OCI-LY3 (cell line): ENCODE measurements at regions not wholly inside any gene's neighbourhood (a gene's known extent, or its start where the extent isn't known, plus 50 kb on each side); places are given as distances from the start of the nearest gene placed in this dataset.
"Not testable (repeated sequence)": the region's sequence is repeated elsewhere in the genome, so short reads cannot be mapped to it uniquely, and the experiment has no call there.

Source experiments
- H2AFZ ChIP-seq: fragments of 200-600, 300-600 bp; shearing (Covaris generic); 2 replicates; pipeline ENCODE4 v1.6.0; 2014; ENCODE audit warnings: antibody characterized with exemption, low read depth, low read length
- H3K27ac ChIP-seq: fragments of 200-600, 300-600 bp; sonication (generic); 2 replicates; pipeline ENCODE4 v1.5.1; 2014; ENCODE audit warnings: mild to moderate bottlenecking, low read length, moderate library complexity, mixed read lengths
- H3K27me3 ChIP-seq: fragments of 200-600, 300-600 bp; sonication (generic); 2 replicates; pipeline ENCODE4 v1.6.1; 2014; ENCODE audit warnings: low read depth, low read length, mixed read lengths
- H3K36me3 ChIP-seq: fragments of 200-600, 300-600 bp; sonication (generic); replicated peaks from 2 replicates; pipeline ENCODE3; 2014; ENCODE audit warnings: low read depth, low read length, mixed read lengths
- H3K4me1 ChIP-seq: fragments of 300-600, 200-600 bp; sonication (generic); 2 replicates; pipeline ENCODE4 v1.6.1; 2014; ENCODE audit warnings: low read length, mixed read lengths
- H3K4me2 ChIP-seq: fragments of 200-600, 300-600 bp; sonication (generic); 2 replicates; pipeline ENCODE4 v1.6.1; 2014; ENCODE audit warnings: low read length, mixed read lengths
- H3K4me3 ChIP-seq: fragments of 300-600, 200-600 bp; sonication (generic); 2 replicates; pipeline ENCODE4 v1.5.1; 2014; ENCODE audit warnings: antibody characterized with exemption, mild to moderate bottlenecking, low read length, moderate library complexity
- H3K79me2 ChIP-seq: fragments of 300-600, 200-600 bp; shearing (Covaris generic); 2 replicates; pipeline ENCODE4 v1.6.1; 2014; ENCODE audit warnings: mild to moderate bottlenecking, low read length, mixed read lengths
- H3K9ac ChIP-seq: fragments of 300-600, 200-600 bp; shearing (Covaris generic); 2 replicates; pipeline ENCODE4 v1.6.0; 2014; ENCODE audit warnings: mild to moderate bottlenecking, low read length, moderate library complexity
- H3K9me3 ChIP-seq: fragments of 200-600, 300-600 bp; shearing (Covaris generic); 2 replicates; pipeline ENCODE4 v1.6.1; 2014; ENCODE audit warnings: low read length, mixed read lengths; ENCODE audit not compliant: insufficient read depth
- H4K20me1 ChIP-seq: fragments of 200-600, 300-600 bp; sonication (generic); 2 replicates; pipeline ENCODE4 v1.6.1; 2016; ENCODE audit warnings: low read length, mixed read lengths; ENCODE audit not compliant: insufficient read depth
- EZH2phosphoT487 ChIP-seq: fragments of 200-600 bp; shearing (Covaris generic); IDR thresholded peaks from 2 replicates; pipeline ENCODE4 v1.6.1; 2018; ENCODE audit warnings: antibody characterized with exemption, mixed run types, low read depth
- TF ChIP-seq, protein P1 (sequence below): fragments of 200-600, 300-600 bp; sonication (generic); IDR thresholded peaks from 2 replicates; pipeline ENCODE4 v1.5.1; 2014; ENCODE audit warnings: antibody characterized with exemption, low read length, low read depth

DNA sequence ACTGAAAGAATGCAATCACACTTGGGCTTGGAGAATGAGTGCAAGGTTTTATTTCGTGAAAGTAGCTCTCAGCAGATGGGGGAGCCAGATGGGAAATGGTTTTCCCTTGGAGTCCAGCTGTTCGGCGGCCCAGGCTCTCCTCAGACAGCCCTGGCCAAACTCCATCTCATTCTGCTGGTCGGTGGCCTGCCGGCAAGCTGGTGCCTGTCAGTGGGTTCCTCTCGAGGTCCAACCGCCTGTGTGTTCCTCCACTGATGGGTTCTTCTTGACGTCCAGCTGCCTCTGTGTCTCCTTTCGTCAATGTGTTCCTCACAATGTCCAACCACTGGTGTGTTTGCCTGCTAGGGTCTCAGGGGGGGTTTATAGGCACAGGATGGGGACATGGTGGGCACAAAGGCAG lies 80.3 kb downstream of the POU3F4 start:
- Histone ChIP-seq H3K27me3 (no peaks in the 10 kb centered on the region), H3K9me3 (no peaks in the 10 kb centered on the region), H3K4me2 (no peak overlapping the region), H3K4me1 (no peaks in the 10 kb centered on the region), H3K36me3 (no peaks in the 10 kb centered on the region), H3K27ac (no peak overlapping the region), H3K79me2 (no peaks in the 10 kb centered on the region), H4K20me1 (no peaks in the 10 kb centered on the region), H3K9ac (no peak overlapping the region), H3K4me3 (no peak overlapping the region), H2AFZ (no peak overlapping the region)
- no peak for TF ChIP-seq EZH2phosphoT487
- TF ChIP-seq, protein P1, sequence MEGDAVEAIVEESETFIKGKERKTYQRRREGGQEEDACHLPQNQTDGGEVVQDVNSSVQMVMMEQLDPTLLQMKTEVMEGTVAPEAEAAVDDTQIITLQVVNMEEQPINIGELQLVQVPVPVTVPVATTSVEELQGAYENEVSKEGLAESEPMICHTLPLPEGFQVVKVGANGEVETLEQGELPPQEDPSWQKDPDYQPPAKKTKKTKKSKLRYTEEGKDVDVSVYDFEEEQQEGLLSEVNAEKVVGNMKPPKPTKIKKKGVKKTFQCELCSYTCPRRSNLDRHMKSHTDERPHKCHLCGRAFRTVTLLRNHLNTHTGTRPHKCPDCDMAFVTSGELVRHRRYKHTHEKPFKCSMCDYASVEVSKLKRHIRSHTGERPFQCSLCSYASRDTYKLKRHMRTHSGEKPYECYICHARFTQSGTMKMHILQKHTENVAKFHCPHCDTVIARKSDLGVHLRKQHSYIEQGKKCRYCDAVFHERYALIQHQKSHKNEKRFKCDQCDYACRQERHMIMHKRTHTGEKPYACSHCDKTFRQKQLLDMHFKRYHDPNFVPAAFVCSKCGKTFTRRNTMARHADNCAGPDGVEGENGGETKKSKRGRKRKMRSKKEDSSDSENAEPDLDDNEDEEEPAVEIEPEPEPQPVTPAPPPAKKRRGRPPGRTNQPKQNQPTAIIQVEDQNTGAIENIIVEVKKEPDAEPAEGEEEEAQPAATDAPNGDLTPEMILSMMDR, result no peak

DNA sequence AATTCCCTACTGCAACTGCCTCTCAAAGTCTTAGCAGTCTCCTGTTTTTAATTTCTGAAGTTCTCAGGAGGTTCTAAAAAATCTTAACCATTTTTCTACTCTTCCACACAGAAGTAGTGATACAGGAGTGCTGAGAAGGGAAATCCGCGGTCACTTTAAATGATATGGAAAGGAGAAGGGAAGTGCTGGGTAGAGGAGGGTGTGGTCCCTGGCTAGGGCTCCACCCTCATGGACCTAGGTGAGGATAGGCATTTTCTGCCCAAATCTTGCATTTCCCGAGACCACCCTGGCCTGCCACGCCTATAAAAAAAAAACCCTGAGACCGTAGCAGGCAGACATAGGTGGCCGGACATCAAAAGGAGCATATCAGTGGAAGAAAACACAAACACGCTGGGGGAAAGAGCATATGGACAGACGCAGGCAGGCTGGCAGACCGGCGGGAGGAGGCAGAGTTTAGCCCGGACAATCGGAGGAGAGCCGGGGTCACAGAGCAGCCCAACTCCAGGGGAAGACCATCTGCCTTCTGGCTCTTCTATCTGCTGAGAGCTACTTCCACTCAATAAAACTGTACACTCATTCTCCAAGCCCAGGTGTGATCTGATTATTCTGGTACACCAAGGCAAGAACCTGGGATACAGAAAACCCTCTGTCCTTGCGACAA lies 85.7 kb downstream of the POU3F4 start:
- H3K79me2 ChIP-seq, result no peaks in the 10 kb centered on the region
- no peak overlapping the region for H2AFZ ChIP-seq
- H3K36me3 ChIP-seq, result no peaks in the 10 kb centered on the region
- no peak overlapping the region for H3K27ac ChIP-seq
- no peak overlapping the region for H3K9ac ChIP-seq
- no peak overlapping the region for H3K4me2 ChIP-seq
- no peaks in the 10 kb centered on the region for H3K9me3 ChIP-seq
- H3K4me3 ChIP-seq, result no peak overlapping the region
- no peak for TF ChIP-seq EZH2phosphoT487
- TF ChIP-seq, protein P1, result no peak
- H3K27me3 ChIP-seq, result no peaks in the 10 kb centered on the region
- no peaks in the 10 kb centered on the region for H4K20me1 ChIP-seq
- no peaks in the 10 kb centered on the region for H3K4me1 ChIP-seq

DNA sequence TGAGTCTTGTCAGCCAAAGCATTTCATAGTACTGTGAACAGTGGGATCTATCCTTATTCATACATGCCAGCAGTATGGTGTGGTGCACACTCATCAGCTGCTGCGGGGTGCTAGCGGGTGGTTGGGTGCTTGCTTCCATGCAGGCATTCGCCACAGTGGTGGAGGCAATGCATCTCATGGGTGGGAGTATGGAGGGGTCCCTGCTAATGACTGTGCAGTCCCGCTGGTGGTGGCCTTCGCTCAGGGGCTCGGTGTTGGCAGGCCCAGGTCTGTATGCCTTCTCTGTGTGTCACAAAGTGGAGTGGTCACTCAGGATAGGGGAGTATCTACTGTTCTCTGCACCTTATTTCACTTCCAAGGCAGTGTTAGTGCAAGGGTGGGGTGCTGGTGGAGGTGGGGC lies 122.6 kb downstream of the POU3F4 start:
- Histone ChIP-seq H3K9me3 (no peaks in the 10 kb centered on the region), H3K27me3 (no peaks in the 10 kb centered on the region), H4K20me1 (no peaks in the 10 kb centered on the region), H3K4me2 (no peak overlapping the region), H3K9ac (no peak overlapping the region), H3K36me3 (no peaks in the 10 kb centered on the region), H3K79me2 (no peaks in the 10 kb centered on the region), H3K27ac (no peak overlapping the region), H3K4me3 (no peak overlapping the region), H2AFZ (no peak overlapping the region), H3K4me1 (0 out of 2 replicates have a peak, but pooled peaks cover under 1% of the 10 kb centered on the region)
- TF ChIP-seq, protein P1, result no peak
- TF ChIP-seq EZH2phosphoT487, result no peak

DNA sequence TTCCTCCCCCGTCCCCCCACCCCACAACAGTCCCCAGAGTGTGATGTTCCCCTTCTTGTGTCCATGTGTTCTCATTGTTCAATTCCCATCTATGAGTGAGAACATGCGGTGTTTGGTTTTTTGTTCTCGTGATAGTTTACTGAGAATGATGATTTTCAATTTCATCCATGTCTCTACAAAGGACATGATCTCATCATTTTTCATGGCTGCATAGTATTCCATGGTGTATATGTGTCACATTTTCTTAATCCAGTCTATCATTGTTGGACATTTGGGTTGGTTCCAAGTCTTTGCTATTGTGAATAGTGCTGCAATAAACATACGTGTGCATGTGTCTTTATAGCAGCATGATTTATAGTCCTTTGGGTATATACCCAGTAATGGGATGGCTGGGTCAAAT lies 141.6 kb downstream of the POU3F4 start:
- H3K79me2 ChIP-seq, H3K9ac ChIP-seq, H3K9me3 ChIP-seq, H4K20me1 ChIP-seq, H3K27ac ChIP-seq, H3K36me3 ChIP-seq, H2AFZ ChIP-seq, H3K4me1 ChIP-seq, H3K4me2 ChIP-seq, H3K4me3 ChIP-seq, H3K27me3 ChIP-seq: not testable (repeated sequence)

DNA sequence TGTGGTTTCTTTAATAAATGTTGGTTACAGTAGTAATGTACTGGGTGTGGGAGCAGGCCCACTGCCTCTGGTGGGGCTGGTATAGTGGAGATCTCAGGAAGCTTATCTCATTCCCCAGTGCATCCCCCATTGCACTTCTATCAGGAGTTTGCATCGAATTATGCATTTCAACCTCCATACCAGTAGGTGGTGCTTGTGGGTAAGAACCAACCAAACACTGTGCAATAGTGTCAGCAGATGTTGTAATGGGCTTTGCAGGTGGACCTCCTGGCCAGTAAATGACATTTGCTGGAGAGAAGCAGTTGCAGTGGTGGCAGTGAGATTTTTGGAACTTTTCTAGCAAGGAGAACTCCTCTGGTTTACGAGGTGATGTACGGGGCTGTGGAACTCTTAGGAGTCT lies 150.6 kb downstream of the POU3F4 start:
- H3K79me2 ChIP-seq, result no peaks in the 10 kb centered on the region
- no peaks in the 10 kb centered on the region for H3K9me3 ChIP-seq
- no peaks in the 10 kb centered on the region for H3K36me3 ChIP-seq
- H3K4me1 ChIP-seq, result no peaks in the 10 kb centered on the region
- no peak overlapping the region for H2AFZ ChIP-seq
- no peak for TF ChIP-seq EZH2phosphoT487
- TF ChIP-seq, protein P1, result peak; percentile 39
- H3K4me3 ChIP-seq, result no peak overlapping the region
- H4K20me1 ChIP-seq, result no peaks in the 10 kb centered on the region
- H3K9ac ChIP-seq, result no peak overlapping the region
- no peak overlapping the region for H3K27ac ChIP-seq
- H3K27me3 ChIP-seq, result no peaks in the 10 kb centered on the region
- no peak overlapping the region for H3K4me2 ChIP-seq
